Frontal cortex (tissue), 3 donors: ENCODE measurements at regions not wholly inside any gene's neighbourhood (a gene's known extent, or its start where the extent isn't known, plus 50 kb on each side); places are given as distances from the start of the nearest gene placed in this dataset.
A peak's percentile ranks its signal among the peaks of the same experiment; 100 is the strongest.
"Not testable (repeated sequence)": the region's sequence is repeated elsewhere in the genome, so short reads cannot be mapped to it uniquely, and the experiment has no call there.

Experiments
- DNase-seq, 2 donors: peaks; one replicate each; pipeline ENCODE4 v3.0.0; 2012; ENCODE audit warnings: low spot score in 2 of 2
- FAIRE-seq: peaks from 2 replicates; lab custom pipeline; 2012; peaks lifted over from hg19 to GRCh38; lab: Jason Lieb, UNC
- donor health status: control.
- donor health status: control.
- donor health status: control.

DNA sequence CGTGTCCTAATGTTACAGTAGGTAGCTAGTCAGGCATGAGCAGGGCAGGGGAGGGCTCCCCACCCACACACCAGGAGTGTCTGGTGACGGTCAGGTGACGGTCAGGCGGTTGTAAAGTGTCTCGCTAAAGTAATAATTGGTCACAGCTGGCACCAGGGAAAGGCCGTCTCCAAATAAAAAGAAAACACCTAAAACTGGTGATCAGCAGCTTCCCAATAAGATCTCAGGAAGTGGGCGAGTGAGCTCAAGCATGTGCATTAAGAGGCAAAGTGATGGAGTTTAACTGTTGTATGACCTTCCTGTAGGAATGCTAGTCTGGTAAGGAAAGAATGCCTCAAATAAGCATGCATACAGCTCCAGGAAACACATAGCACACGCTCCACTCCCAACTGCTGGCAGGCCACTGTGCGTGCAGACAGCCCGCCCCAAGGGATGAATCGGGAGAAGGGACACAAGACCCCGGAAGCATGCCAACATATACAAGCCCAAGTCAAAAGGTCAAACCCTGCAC lies 177.1 kb downstream of the RNF144A start:
- FAIRE-seq (no peak), DNase-seq (no peak)

DNA sequence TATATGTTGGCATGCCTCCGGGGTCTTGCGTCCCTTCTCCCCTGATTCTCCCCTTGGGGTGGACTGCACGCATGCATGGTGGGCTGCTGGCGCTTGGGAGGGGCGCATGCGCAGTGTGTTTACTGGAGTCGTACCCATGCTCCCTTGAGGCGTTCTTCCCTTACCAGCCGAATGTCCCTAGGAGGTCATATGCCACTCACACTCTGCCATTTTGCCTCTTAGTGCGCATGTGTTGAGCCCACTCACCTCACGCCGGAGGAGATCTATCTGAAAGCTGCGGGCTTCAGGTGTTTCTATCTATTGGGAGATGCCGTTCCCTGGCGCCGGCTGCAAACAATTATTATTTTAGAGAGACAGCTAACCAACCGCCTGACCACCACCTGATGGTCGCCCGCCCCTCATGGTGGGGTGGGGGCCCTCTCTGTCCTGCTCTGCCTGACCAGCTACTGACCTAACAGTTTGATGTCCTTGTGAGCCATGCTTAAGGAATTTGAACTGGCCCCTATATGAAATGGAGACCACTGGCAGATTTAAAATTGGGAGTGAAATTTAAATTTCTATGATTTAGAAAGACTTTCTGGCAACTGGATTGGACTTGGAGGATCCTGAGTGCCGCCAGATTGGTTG lies 179.6 kb downstream of the RNF144A start:
- no peak for DNase-seq
- no peak for FAIRE-seq

DNA sequence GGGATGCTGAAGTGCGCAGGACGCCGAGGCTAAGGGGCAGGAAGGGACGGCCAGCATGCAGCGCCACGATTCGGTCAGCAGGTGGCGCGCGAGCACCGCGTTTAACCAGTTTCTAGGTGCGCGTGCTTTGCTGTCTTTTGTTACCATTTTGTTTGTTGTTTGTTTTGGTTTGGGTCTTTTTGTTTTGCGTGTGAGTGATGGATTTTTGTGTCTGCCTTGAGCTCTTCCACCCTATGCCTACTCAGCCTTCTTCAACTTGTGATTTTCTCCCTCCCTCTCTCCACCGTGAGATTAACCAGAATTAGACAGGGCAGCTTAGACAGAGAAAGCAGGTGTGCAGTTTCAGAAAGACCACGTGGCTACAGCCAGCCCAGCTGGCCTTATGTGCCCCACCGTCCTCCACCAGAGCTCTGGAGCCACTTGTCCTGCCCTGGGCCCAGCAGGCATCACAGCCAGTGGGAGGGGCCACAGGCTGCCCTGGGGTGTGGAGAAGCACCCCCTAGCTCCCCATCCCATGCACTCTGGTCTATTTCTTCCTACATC lies 180.2 kb downstream of the RNF144A start:
- DNase-seq (peak; percentile 54 to 72), FAIRE-seq (no peak)

DNA sequence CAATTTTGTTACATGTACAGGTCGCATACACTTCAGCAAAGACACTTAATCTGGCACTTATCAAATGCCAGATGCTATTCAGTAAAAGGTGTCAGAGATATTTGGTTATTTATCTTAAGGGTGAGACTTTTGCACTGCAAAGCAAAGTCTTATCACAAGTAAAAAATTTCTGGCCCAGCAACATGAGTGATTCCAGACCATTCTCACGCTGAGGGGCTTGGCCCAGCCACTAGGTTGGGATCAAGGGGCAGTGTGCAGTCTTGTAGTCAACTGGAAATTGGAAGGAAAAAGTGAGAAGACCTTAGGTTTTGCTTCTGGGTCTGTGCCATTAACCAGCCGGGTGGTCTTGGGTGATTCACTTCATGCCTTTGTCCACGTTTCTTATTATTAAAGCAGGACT lies 181.6 kb downstream of the RNF144A start:
- FAIRE-seq, result no peak
- no peak for DNase-seq

DNA sequence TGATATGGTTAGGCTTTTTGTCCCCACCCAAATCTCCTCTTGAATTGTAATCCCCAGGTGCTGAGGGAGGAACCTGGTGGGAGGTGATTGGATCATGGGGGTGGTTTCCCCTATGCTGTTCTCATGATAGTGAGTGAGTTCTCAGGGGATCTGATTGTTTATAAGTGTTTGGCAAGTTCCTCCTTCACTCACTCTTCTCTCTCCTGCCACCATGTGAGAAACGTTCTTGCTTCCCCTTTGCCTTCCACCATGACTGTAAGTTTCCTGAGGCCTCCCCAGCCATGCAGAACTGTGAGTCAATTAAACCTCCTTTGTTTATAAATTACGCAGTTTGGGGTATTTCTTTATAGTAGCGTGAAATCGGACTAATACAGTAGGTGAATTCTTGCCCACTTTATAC lies 182.5 kb downstream of the RNF144A start:
- DNase-seq, FAIRE-seq: not testable (repeated sequence)

DNA sequence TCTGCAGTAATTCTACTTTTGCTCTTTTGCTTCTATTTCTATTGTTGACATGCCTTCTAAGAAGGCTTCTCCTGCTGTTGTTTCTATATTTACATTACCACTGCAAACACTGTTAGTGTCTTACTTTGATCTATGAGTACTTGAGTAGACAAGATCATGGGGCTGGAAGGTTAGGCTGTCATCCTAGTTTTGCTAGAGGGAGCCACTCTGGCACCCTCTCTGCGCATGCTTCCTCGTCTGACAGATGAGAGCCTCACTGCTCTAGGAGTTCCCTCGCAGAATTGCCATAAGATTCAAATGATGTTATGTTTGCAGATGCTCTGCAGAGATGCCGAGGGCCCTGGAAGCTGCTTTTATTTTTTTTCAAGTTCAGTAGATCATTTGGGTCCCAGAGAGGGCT lies 185.6 kb downstream of the RNF144A start:
- DNase-seq (no peak), FAIRE-seq (no peak)

DNA sequence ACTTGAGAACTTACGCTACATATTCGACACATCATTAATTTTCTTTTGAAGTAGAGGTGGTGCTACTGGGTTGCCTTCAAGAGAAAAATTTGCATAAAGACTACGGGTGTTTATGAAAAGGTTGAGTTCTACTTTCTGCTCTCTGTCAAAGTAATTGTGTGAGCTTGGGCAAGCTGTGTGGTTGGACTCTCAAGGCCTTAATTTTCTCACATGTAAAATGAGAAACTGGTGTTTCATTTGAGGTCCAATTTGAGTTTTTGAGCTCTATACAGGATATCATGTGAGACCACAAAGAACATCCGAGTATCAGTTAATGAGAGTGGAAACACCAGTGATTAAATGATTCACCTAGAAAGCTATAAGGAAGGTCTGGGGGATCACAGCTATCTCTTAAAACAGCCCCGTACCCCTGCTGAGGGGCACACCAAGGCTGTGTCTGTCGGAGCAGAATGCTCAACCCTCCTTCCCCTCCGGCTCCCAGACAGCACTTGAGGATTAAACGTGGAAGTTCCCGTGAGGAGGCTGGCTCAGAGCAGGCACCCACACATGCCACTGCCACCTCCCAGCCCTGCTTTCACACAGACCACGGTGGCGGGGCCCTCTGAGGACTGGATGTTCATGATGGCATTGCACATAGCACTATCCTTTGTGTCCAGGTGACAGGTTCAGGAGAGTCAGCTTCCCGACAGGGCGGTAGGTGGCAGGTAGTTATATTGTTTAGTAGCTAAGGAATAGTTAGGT lies 191.8 kb downstream of the RNF144A start:
- FAIRE-seq (no peak), DNase-seq (no peak)

DNA sequence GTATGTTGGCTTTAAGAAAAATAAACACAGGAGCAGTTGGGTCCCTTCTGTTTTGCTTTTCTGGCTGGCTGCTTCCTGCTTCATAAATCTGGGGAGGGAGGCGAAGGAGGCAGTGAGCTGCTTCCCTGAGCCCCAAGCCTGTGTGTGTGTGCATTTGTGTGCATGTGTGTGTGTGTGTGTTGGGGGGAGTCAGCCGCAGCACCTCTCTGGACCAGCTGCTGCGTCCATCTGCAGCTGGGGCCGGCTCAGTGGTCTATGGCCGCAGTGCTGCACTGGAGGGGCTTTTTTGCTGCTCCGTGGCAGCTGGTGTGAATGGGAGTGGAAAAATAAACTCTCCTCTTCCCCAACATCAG lies 192.3 kb downstream of the RNF144A start:
- DNase-seq (no peak), FAIRE-seq (no peak)

DNA sequence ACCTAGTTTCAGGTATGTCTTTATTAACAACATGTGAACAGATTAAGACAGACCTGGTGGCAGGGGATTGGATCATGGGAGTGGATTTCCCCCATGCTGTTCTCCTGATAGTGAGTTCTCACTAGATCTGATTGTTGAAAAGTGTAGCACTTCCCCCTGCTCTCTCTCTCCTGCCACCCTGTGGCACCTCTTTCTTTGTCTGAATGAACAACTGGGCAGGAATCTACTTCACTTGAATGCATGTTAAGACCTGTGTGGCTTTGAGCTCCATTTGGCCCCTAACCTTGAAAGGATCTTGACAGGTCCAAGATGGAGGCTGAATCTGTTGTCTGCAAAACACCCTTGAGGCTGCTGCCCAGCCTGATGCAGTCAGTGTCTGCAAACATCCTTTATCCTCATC lies 194.4 kb downstream of the RNF144A start:
- no peak for DNase-seq
- FAIRE-seq, result no peak

DNA sequence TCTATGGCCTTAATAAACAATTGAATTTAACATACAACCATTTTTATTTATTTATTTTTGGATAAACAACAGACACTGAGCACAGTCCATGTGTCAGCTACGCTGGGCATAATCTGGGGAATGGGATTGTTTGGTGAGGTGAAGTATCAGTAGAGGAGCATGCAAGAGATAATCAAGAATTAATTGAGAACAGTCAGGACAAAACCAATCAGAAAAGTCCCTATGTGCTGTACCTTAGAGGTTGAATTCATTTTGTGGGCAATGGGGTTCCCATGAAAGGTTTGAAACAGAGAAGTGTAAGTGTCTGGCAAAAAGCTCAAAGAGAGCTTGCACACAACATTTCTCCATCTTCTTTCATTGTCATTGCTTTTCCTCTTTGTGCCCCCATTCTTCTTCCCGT lies 198.2 kb downstream of the RNF144A start:
- FAIRE-seq, result no peak
- DNase-seq, result no peak

DNA sequence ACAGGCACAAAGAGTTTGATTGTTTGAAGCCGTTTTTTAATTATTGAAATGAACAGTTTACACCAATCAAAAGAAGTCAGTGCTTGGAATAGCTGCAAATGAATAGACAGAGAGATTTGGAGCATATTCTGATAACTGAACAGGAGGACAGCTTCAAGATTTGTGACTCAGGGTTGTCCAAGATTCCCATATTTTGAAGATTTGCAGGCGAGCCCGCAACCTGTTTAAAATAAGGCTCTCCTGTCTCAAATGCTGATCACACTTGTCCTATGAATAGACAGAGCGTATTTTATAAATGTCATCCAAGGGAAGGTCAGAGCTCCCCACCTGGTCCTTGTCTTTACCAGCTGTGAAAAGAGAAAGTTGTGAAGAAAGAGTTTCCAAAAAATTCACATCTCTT lies 198.7 kb downstream of the RNF144A start:
- FAIRE-seq, result no peak

DNA sequence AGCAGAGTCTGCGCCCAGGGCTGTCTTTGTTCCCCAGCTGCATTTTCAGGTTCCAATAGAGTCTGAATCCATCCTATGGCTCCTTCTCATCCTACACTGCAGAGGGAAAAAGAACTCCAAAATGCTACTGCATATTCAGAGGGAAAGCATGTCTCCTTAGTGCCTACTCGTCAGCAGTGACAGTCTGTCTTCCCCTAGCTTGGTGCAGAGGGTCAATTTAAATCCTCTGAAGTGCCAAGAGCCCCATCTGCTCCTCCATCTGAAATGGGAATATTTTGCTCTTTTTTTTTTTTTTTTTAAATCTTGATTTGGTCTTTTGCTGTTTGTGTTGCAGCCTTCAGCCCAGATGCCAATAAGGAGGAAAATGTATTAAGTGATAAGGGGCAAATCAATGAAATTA lies 199.3 kb downstream of the RNF144A start:
- FAIRE-seq (no peak), DNase-seq (no peak)

More for the DNA sequence above, 198.7 kb downstream of the RNF144A start:
- no peak for DNase-seq

DNA sequence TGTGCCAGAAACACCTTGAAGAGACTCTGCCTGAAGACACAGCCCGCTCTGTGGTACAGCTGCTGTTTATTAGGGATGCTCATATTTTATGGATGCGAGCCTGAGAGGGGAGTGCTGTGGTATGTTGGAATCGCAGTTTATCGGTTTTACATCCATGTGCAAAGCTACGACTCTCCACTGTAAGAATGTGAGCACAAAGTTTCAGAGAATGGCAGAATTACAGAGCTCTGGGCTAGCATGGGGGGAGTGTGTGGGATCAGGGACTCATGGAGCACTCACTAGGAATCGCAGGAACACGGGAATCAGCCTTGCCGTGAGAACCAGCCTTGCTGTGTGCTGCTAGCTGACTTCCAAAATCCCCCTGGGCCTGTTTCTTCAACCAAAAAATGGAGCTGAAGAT lies 199.9 kb downstream of the RNF144A start:
- DNase-seq (no peak), FAIRE-seq (no peak)

DNA sequence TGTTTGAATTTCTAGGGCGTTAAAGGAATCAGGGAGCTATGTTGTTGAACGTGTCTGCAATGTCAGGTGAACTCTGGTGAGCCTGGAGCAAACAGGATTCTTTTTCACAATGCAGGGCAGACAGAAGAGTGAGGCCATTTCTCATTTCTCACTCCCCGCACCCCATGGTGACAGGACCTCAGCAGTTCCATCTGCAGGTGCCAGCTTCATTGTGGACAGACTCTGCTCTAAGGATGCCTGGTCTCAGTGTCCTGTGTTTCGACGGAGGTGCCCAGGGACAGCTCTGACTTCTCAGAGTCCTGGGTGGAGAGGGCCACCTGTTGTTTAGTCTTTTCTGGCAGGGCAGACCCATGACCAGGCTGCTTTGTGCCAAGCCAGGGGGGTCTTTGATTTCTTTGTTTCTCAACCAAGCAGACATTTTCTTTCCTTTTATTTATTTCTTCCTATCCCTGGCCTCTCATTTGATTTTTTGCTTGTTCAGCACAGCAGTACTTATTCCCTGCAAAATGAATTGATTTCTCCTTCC lies 201.5 kb downstream of the RNF144A start:
- FAIRE-seq (no peak), DNase-seq (no peak)

DNA sequence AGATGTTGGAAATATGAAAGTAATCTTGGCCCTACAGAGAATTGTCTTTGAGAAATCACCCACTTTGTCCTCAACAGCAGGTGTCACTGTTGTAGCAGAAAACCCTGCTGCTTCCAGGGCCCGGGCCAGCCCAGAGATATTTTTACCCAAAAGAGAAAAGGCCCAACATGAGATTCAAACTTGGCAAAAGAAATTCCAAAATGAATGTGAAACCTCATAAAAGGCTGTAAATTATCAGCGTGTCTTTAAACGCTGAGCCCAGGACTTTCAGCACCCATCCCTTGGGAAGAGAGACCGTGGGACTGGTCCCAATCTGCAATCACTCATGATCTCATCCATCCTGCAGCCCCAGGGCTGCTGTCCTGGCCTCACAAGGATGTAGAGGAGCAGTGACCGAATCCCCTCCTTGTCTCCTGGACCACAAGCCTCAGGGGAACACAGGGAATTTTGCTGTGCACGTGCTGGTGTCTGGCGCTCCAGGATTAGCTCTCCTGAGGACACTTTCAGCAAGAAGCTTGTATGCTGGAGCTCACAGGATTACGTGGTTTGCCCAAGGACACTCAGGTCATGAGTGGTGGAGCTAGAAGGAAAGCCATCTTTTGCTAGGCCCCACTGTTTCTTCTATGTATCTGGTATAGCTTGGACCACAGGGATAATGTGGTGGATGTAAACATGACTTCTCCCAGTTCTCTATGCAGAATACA lies 202.1 kb downstream of the RNF144A start:
- FAIRE-seq, result no peak

DNA sequence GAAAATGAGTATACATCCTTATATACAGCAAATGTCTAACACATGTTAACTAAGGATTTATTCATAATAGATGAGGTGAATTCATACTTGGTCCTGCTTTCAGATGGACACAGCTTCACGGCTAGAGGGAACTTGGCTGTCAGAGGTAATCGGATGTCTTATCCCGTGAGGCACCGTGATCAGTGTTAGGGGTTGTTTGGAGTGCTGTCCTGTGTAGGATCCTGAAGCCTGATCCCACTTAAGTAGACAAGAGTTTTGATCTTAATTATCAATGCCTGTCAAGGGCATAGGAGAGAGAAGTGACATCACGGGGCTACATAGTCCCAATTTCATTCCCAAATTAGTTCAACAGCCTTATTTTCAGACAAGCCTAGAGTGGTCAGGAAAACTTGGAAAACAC lies 204.6 kb downstream of the RNF144A start:
- DNase-seq (no peak), FAIRE-seq (no peak)

More for the DNA sequence above, 202.1 kb downstream of the RNF144A start:
- peak in 1 of 2 donors; percentile 35 for DNase-seq

DNA sequence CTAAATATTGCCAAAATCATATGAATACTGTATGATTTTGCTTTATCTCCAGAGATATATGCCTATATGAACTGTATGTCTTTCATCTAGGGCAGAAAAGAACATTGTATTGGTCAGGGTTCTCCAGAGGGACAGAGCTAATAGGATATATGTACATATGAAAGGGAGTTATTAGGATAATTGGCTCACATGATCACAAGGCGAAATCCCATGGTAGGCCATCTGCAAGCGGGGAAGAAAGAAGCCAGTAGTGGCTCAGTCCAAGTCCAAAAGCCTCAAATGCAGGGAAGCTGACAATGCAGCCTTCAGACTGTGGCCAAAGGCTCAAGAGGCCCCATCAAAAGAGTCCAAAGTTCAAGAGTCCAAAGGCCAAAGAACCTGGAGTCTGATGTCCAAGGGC lies 209.9 kb downstream of the RNF144A start:
- DNase-seq, result no peak
- FAIRE-seq, result no peak

DNA sequence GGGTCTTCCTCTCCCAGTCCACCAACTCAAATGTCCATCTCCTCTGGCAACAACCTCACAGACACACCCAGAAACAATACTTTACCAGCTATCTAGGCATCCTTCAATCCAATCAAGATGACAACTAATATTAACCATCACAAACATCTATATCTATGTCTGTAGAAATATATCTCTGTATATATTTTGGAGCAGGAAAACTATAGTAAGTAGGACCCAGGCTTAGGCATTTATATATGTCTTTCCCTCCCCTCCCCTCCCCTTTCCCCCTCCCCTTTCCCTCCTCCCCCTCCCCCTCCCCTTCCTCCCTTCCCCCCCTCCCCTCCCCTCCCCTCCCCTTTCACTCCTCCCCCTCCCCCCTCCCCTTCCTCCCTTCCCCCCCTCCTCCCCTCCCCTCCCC lies 210.5 kb downstream of the RNF144A start:
- DNase-seq, result no peak
- FAIRE-seq, result no peak

DNA sequence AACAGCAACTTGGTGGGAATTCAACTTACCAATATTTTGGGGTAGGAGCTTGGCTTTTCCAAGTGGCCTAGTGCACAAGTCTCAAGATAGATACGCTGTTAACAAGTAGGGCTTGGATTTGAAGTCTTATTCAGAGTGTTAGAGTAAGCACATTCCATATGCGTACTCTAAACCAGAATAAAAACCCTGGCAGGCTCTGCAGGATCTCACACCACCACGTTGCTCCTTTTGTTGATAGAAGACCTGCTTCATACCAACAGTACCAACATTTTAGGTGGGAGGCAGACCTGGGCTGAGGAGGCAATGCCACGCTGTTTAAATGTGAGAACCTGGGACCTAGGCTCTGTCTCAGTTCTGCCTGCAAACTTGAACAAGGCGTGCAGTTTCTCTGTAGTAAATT lies 214.0 kb downstream of the RNF144A start:
- DNase-seq, result no peak
- FAIRE-seq, result no peak

DNA sequence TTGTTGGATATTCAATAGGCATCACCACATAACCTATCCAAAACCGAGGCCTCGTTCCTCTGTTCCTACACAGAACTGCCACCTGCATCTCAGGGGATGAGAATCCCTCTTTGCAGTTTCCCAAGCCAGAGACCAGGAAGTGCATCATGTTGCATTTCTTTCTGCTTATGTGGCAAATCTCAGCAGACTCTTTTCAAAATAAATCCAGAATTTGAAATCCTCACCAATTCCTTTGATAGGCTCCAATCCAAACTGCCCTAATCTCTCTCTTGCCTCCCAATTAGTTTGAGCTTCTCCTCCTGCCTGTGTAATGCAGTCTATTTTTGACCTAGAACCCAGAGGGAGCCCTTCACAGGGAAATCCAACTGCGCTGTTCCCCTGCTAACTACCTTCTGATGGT lies 215.5 kb downstream of the RNF144A start:
- DNase-seq (no peak), FAIRE-seq (no peak)

DNA sequence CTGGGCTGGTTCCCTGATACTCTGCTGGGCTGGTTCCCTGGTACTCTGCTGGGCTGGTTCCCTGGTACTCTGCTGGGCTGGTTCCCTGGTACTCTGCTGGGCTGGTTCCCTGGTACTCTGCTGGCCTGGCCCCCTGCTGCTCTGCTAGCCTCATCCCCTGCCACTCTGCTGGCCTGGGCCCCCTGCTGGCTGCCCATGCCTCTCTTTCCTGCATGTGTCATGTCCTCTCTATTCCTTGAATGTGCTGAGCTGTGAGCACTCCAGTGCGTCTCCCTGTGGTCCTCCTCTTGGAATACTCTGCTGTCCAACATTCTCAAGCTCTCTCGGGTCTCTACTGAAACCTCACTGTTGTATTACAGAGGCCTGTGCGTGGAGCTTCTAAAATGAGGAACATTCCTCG lies 216.3 kb downstream of the RNF144A start:
- FAIRE-seq (no peak), DNase-seq (no peak)
